ENCODE measurements at regions not wholly inside any gene's neighbourhood (a gene's known extent, or its start where the extent isn't known, plus 50 kb on each side); places are given as distances from the start of the nearest gene placed in this dataset.
A peak's percentile ranks its signal among the peaks of the same experiment; 100 is the strongest.

DNA sequence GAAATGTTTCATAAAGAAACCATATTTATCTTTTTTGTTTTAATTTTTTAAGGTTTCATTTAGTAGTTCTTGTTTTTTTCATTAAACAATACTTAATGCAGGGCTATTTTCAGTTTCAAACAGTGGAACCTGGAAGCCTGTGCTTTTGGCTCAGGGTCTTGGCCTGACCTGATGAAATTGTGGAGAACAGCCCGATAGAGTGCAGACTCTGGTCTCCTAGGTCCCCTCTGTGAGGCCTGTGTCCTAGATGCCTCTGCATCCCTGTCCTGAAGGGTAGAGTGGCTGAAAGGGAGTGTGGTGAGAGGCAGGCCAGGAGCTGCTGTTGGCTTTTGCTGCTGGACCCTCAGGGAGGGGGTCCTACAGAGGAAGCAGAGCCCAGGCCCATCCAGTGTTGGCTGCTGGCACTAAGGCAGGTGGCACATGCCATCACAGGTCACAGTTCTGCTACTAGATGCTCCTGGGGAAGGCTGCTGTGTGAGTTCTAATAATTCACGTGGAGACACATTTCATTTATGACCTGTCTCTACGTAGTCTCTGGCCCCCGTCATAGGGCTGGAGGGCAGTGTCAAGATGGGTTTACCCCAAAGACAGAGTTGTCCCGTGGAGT, 201.0 kb upstream of the COPS8 start:
- TF ChIP-seq, protein P1, sequence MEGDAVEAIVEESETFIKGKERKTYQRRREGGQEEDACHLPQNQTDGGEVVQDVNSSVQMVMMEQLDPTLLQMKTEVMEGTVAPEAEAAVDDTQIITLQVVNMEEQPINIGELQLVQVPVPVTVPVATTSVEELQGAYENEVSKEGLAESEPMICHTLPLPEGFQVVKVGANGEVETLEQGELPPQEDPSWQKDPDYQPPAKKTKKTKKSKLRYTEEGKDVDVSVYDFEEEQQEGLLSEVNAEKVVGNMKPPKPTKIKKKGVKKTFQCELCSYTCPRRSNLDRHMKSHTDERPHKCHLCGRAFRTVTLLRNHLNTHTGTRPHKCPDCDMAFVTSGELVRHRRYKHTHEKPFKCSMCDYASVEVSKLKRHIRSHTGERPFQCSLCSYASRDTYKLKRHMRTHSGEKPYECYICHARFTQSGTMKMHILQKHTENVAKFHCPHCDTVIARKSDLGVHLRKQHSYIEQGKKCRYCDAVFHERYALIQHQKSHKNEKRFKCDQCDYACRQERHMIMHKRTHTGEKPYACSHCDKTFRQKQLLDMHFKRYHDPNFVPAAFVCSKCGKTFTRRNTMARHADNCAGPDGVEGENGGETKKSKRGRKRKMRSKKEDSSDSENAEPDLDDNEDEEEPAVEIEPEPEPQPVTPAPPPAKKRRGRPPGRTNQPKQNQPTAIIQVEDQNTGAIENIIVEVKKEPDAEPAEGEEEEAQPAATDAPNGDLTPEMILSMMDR (IDR thresholded peaks at IDR 0.05; ENCODE audit: low read depth, low read length) = no peak

GRCh38 chr2:236886456-236886855, 199.2 kb upstream of the COPS8 start:
- TF ChIP-seq, protein P1 (IDR thresholded peaks at IDR 0.05; ENCODE audit: low read depth, low read length) = no peak
- no peak overlapping the region for H3K4me3 ChIP-seq (ENCODE audit: low read depth, low read length)

More for the DNA sequence above, 201.0 kb upstream of the COPS8 start:
- H3K4me3 ChIP-seq (ENCODE audit: low read depth, low read length) = no peak overlapping the region

DNA sequence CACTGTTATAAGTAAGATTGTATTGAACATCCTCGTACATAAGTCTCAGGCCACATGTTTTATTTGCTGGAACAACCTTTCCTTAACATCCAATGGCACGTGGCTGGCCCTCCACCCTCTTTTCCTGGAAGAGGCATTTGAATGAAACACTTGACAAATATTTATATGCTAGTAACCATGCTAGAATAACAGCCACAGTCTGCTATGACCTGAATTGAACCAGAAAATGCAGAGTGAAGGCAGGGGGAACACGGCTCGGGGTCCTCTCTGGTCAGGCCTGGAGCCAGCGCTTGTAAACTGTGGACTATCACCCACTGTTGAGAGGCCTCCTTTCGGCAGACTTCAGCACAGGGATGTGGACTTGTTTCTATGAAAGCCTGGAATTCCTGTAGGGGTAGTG, 198.2 kb upstream of the COPS8 start:
- TF ChIP-seq, protein P1 (IDR thresholded peaks at IDR 0.05; ENCODE audit: low read depth, low read length) = no peak
- peak overlapping the region; percentile 14; the same call in 1 of the 2 replicates for H3K4me3 ChIP-seq (ENCODE audit: low read depth, low read length)

- TF ChIP-seq, protein P1 (IDR thresholded peaks at IDR 0.05; ENCODE audit: low read depth, low read length) = no peak
- peak overlapping the region; percentile 14; the same call in 1 of the 2 replicates for H3K4me3 ChIP-seq (ENCODE audit: low read depth, low read length)
Observed at GRCh38 chr2:236887953-236888793, 197.5 kb upstream of the COPS8 start.

DNA sequence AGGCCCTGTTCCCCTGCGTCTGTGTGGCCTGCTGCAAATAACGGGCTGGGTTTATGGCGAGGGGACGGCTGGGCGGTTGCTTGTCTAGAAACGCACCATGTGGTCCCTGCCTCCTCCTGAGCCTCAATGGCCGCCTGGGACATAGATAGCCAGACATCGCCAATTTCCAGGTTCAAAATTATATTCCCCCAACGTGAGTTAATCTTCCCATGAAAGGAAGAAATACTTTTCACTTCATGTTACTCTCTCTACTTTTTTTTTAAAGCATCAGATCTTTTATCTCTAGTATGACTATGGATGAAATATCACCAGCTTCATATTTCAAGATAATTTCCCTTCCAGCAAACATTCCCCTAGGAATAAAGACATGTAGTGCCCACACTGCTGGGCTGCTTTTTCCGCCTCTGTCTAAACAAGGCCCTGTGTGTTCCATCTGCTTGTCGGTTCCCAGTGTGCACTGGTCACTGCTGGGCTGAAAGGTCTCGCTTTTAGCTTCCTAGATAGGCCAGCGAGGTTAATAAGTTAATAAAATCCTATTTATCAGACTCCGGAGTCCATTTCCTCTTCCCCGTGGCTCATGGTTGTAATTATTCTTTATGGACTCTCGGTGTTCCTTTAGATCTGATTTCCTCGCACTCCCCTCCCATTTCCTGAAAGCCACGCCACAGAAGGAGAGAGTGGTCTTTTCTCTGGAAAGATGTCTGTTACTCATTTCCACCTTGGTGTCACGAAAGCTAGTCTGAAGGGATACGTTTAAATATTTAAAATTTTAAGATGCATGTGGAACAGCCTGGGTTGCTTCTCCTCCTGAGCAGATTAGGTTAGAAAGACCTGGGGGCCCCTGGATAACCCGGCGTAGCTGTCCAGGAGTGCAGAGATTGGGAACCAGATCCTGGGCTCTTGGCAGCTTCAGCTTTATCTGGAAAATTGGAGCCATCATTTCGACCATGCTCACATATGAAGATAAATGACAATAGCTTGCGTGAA, 196.6 kb upstream of the COPS8 start:
- TF ChIP-seq, protein P1 (IDR thresholded peaks at IDR 0.05; ENCODE audit: low read depth, low read length) = no peak
- H3K4me3 ChIP-seq (ENCODE audit: low read depth, low read length) = no peak overlapping the region

GRCh38 chr2:236889791-236890704, 195.6 kb upstream of the COPS8 start:
- TF ChIP-seq, protein P1 (IDR thresholded peaks at IDR 0.05; ENCODE audit: low read depth, low read length) = no peak
- no peak overlapping the region for H3K4me3 ChIP-seq (ENCODE audit: low read depth, low read length)

All from WI38 (cell line).